ENCODE measurements at regions not wholly inside any gene's neighbourhood (a gene's known extent, or its start where the extent isn't known, plus 50 kb on each side); places are given as distances from the start of the nearest gene placed in this dataset.

GRCh38 chr5:88144219-88145001, 124.2 kb downstream of the TMEM161B start:
- DNase-seq (ENCODE audit: low read depth in 2 of 2, low spot score in 1 of 2), result no peak

- no peak for DNase-seq (ENCODE audit: low read depth in 2 of 2, low spot score in 1 of 2)
These were observed 124.9 kb downstream of the TMEM161B start for GRCh38 chr5:88143693-88144218.

DNA sequence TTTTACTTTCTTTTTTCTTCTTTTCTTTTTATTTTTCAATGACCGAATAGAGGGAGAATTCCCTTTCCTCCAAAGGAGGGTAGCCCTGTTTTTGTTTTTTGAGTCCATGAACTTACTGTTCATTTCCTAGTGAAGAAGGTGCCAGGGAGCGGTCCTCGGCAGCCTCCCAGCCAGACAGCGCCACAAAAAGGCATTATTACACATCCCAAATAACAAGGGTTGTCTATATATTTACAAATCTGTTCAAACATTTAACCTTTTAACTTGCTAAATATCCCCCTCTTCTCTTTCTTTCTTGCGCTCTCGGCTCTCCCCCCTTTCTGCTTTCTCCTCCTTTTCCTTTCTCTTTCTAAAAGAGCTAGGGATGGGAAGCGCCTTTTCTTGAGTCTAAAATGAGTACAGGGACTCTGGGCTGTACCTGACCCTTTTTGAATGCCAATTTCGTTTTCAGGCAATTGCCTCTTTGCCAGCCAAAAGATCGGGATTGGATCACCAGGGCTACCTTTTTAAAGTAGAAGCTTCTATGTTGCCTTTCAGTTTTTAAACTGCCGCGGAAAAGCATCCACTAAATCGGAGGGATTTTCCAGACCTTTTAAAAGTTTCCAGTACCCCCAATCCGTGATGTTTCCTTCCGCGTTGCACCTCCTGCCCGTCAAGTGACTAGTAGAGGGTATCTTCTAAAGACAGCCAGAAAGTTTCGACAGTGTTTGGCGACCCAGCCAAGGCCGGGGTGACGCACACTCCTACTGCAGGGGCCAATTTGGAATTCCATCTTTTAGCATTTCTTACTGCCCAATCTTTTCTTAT, 125.6 kb downstream of the TMEM161B start:
- no peak for DNase-seq (ENCODE audit: low read depth in 2 of 2, low spot score in 1 of 2)

GRCh38 chr5:88142636-88142885, 126.1 kb downstream of the TMEM161B start:
- DNase-seq (ENCODE audit: low read depth in 2 of 2, low spot score in 1 of 2), result no peak

GRCh38 chr5:88140856-88141752, 127.5 kb downstream of the TMEM161B start:
- DNase-seq (ENCODE audit: low read depth in 2 of 2, low spot score in 1 of 2), result peak; percentile 50 to 65

DNA sequence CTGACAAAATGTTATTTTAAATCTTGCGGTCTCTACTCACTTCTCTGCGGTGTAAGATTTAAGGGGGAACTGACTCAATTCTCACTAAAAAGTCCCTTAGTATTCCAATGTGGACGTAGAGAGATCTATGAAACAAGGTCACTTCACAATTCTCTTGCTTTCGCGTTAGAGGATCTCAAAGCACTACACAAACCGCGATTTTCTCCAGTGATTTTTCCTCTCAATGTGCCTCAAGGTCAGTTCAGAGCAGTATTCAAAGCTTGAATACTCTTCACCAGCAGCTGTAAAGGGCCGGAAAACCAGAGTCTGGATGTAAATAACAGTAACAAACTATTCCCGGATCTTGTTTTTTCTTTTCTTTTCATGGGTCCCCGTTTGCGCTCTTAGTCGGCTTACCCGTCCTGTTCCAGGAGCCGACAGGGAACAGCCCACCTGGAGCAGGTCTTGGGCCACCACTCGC, 128.2 kb downstream of the TMEM161B start:
- no peak for DNase-seq (ENCODE audit: low read depth in 2 of 2, low spot score in 1 of 2)

DNA sequence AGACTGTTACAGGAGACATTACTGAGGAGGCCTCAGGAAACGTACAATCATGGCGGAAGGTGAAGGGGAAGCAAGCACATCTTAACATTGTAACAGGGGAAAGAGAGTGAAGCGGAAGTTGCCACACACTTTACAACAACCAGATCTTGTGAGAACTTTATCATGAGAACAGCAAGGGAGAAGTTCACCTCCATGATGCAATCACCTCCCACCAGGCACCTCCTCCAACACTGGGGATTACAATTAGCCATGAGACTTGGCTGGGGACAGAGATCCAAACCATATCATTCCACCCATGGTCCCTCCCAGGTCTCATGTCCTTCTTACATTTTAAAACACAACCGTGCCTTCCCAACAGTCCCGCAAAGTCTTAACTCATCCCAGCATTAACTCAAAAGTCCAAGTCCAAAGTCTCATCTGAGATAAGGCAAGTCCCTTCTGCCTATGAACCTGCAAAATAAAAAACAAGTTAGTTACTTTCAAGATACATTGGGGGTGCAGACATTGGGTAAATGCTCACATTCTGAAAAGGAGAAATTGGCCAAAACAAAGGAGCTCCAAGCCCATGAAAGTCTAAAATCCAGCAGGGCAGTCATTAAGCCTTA, 138.3 kb downstream of the TMEM161B start:
- no peak for DNase-seq (ENCODE audit: low read depth in 2 of 2, low spot score in 1 of 2)

DNA sequence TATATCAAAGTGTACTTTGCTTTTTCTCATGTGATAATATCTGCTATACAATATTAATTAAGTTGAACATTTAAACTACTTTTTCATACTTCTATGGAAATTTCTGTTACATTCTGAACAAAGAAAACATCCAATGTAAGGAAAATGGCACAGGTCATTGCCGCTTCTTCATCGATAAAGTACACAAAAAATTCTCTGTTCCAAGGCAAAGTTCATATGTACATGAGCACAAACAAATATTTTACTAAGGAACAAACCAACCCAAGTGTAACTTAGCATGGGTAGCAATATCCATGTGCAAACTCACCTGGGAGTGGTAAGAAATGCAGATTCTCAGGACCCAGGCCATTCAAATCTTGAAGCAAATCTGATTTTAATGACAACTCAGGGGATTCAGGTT, 139.8 kb downstream of the TMEM161B start:
- no peak for DNase-seq (ENCODE audit: low read depth in 2 of 2, low spot score in 1 of 2)

DNA sequence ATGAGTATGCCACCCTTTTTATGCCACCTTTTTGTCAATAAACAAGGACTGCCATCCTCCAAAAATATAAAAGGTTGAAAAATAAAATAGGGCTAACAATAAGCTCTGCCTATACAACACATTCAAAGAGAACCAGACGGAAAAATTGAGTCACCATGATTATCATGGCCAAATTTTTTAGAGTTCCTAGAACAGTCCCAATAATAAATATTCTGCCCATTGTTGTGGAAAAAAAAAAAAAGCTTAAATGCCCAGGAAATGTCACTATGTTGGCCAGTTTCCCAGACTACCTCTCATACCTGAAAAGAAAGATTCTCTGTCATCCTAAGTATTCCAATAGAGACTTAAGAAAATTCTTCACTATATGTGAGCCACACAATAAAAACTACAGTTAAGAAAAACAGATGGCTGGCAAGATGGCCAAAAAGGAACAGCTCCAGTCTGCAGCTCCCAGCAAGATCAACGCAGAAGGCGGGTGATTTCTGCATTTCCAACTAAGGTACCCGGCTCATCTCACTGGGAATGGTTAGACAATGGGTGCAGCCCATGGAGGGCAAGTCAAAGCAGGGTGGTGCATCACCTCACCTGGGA, 149.0 kb downstream of the TMEM161B start:
- DNase-seq (ENCODE audit: low read depth in 2 of 2, low spot score in 1 of 2), result no peak

DNA sequence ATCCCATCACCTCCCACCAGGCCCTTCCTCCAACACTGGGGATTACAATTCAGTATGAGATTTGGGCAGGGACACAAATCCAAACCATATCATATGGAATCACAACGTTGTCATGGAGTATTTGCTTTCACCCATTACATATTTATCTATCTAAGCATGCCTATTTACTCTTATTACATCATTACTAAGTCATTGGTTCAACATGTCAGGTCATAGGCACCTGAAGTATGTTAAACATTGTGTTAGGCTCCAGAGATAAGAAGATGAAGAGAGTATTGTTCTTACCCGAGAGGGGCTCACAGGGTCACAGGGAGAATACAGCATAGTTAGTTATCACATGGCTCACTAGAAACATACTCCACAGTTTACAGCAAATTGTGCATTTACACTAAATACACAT, 150.5 kb downstream of the TMEM161B start:
- DNase-seq (ENCODE audit: low read depth in 2 of 2, low spot score in 1 of 2), result no peak

GRCh38 chr5:88117546-88117945, 151.1 kb downstream of the TMEM161B start:
- DNase-seq (ENCODE audit: low read depth in 2 of 2, low spot score in 1 of 2), result no peak

DNA sequence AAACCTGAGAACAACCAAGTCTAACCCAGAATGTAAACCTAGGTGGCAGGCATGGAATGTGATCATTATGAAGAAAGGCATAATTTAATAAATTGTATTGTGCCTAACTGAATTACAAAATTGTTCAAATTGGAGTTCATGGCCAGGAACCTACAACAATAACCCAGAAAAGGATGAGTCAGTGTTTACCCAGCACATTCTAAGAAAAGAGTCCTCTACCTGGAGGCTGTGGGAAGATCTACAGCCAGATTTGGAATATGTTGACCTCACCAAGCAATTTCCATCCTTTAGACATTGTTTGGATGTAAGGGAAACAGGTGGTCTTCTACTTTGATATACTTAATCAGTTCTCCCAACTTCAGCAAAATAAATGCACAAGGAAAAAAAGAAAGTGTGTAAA, 152.2 kb downstream of the TMEM161B start:
- no peak for DNase-seq (ENCODE audit: low read depth in 2 of 2, low spot score in 1 of 2)

- DNase-seq (ENCODE audit: low read depth in 2 of 2, low spot score in 1 of 2), result no peak
These were observed 153.4 kb downstream of the TMEM161B start for GRCh38 chr5:88115211-88115610.

DNA sequence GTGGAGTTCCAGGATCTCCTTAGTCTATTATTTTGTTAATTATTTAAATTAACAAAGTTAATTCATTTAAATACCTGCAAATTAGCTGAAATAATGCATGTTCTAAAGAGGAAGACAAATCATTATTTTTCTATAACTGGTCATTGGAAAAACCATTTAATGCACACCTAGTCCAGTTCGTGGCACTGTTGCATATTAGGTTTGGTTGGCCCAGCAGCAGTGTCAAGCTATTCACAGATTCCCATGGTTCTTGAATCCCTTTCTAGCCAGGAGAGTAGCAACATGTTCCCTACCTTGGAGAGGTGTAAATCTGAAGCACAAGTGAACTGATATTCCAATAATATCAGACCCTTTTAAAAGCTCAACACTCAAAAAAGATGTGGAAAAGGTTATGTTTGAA, 155.2 kb downstream of the TMEM161B start:
- no peak for DNase-seq (ENCODE audit: low read depth in 2 of 2, low spot score in 1 of 2)

- no peak for DNase-seq (ENCODE audit: low read depth in 2 of 2, low spot score in 1 of 2)
These were observed 158.8 kb downstream of the TMEM161B start for GRCh38 chr5:88109818-88110217.

DNA sequence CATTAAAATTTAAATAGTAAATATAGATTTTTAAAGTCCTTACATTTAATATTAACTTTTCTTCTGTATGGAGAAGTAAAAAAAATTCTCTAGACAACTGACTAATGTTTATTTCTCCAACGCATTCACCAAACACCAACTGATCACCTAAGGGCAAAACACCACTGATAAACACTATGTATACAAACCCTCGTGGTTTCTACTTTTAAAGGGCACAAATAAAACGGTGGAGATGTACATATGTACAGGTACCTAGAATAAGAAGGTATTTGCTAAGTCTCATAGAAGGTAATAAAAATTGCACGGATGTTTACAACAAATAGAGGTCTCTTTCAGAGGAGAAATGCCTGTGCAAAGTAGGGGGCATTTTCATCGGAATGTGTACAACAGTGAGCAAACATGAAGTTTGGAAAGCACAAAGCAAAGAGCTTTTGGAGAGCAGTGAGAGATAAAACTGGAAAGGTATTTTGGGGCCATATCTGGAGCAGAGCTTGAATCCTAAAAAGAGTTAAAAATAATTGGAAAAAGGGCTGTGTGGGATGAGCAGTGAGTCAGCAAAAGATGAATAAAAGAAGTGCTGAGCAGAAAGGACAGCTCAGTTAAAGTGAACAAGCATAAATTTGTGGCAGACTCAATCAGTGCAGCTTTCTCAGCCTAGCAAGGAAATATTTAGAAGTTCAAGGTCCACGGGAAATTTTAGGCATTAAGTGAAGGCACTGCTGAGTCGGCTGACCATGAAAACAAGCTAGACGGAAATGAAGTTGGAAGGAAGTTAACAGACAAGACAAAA, 160.0 kb downstream of the TMEM161B start:
- no peak for DNase-seq (ENCODE audit: low read depth in 2 of 2, low spot score in 1 of 2)

- no peak for DNase-seq (ENCODE audit: low read depth in 2 of 2, low spot score in 1 of 2)
These were observed 173.6 kb downstream of the TMEM161B start for GRCh38 chr5:88094906-88095496.

- DNase-seq (ENCODE audit: low read depth in 2 of 2, low spot score in 1 of 2), result no peak
These were observed 174.2 kb downstream of the TMEM161B start for GRCh38 chr5:88094403-88094802.

DNA sequence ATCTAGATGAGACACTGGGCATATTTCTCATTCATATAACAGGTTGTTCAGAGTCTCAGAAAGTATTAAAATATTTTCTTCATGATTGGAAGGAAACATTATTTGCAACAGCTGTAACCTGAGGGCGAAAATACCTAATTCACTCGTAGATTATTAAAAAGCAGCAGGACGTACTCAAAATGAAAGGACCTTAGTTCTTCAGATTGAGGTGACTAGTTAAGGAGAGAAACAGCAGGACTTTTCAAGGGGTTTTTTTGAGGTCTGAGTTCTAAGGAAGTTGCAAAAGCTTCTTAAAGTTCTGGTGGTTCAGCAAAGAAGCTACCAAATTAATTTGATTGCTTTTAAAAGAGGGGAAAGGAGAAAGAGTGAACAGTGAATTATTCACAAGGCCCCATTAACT, 174.9 kb downstream of the TMEM161B start:
- DNase-seq (ENCODE audit: low read depth in 2 of 2, low spot score in 1 of 2), result no peak

All from stimulated activated CD8-positive, alpha-beta memory T cell treated with anti-CD3 and anti-CD28 coated beads, Interleukin-4, amount 100 ng/mL, for 1 hour (primary cell).